Activated CD8-positive, alpha-beta T cell treated with anti-CD3 and anti-CD28 coated beads, Interleukin-2, amount 10 ng/mL, durations not matched to agents 7 days and 5 days (primary cell): ENCODE measurements at regions not wholly inside any gene's neighbourhood (a gene's known extent, or its start where the extent isn't known, plus 50 kb on each side); places are given as distances from the start of the nearest gene placed in this dataset.

Experiments used
- ATAC-seq: fragments of 150-1000 bp; cut with Tn5 transposase; one replicate; pipeline ENCODE4 v1.10.0; 2021; ENCODE audit warnings: moderate library complexity
- CTCF ChIA-PET: fragments of 350-600 bp; sonication (Branson Sonifier 250); formaldehyde crosslinking; loops from one replicate; lab custom pipeline; 2021; ENCODE audit warnings: antibody characterized with exemption; lab: Charles Lee
- POLR2A ChIA-PET: fragments of 350-600 bp; sonication (Branson Sonifier 250); formaldehyde crosslinking; loops from one replicate; lab custom pipeline; 2021; ENCODE audit warnings: antibody characterized with exemption; lab: Charles Lee
- DNase-seq: peaks from one replicate; pipeline ENCODE4 v3.0.0-alpha.2; 2020
- H3K27ac Mint-ChIP-seq: one replicate; pipeline ENCODE4 v1.8.0; 2021; ENCODE audit warnings: mild to moderate bottlenecking, mixed read lengths
- H3K27me3 Mint-ChIP-seq: one replicate; pipeline ENCODE4 v1.8.0; 2021; ENCODE audit warnings: low read depth, mixed read lengths
- H3K36me3 Mint-ChIP-seq: one replicate; pipeline ENCODE4 v1.8.0; 2021; ENCODE audit warnings: low read depth, mixed read lengths
- H3K4me1 Mint-ChIP-seq: one replicate; pipeline ENCODE4 v1.8.0; 2021; ENCODE audit warnings: low read depth, mixed read lengths
- H3K4me3 Mint-ChIP-seq: one replicate; pipeline ENCODE4 v1.8.0; 2021; ENCODE audit warnings: mild to moderate bottlenecking, mixed read lengths
- H3K9me3 Mint-ChIP-seq: one replicate; pipeline ENCODE4 v1.8.0; 2022; ENCODE audit warnings: mixed read lengths; ENCODE audit not compliant: insufficient read depth

GRCh38 chr15:93384886-93385285 is 295.9 kb upstream of the RGMA start:
- Mint-ChIP-seq H3K4me3 (no peak overlapping the region), H3K9me3 (no peaks in the 10 kb centered on the region), H3K36me3 (no peaks in the 10 kb centered on the region), H3K27me3 (no peaks in the 10 kb centered on the region), H3K4me1 (no peaks in the 10 kb centered on the region), H3K27ac (no peak overlapping the region)
- ATAC-seq (no peak), DNase-seq (no peak)
- ChIA-PET CTCF (no interaction called here), POLR2A (interaction anchor here (0.6 kb wide), 1 partner anchor 1000 kb away, joined by 3 read pairs; no protein-coding TSS in a partner anchor)

DNA sequence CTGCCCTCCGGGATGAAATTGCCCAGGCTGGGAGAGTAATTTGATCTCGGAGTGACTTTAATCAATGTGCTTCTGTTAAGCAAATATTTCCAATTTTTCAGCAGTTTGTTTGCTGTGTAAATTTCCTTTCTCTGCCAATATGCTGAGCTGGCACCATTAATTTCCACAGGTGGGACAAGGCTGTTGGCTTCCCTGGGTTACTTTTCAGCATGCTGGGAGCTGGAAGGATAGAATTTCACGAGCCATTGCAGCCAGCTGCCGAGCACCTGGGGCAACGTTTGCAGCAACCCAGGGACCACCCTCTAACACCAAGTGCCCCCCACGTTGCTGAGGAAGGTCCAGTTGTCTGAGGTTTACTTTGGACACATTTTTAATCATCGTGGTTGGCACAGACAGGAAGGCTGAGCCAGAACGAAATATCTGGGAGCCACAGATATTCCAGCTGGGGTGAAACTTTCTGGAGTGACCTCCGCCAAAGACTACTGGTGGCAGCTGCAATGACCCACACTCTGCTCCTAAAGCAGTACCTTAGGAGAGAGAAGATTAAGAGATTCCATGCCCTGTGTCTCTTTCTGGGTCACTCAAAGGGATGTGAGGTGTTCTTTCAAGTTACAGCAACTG is 293.3 kb upstream of the RGMA start:
- no peak for ATAC-seq
- CTCF ChIA-PET: no interaction called here
- H3K27me3 Mint-ChIP-seq: no peaks in the 10 kb centered on the region

DNA sequence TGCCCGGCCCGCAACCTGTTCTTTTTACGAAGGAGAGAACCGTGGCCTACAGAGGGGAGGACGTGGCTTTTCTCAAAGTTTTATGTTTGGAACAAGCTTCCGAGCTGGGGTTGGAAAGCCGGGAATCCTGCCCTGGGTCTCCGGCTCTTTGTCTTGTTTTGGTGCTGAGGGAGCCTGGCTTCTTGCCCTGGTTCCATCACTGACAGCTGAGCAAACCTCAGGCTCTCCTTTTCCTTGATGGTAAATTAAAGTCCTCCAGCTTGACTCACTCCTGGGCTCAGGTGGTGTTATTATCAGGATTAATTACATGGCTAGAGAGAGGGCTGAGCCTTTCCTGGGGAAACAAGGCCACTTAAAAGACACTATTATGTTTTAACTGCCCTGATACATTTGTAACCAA is 289.5 kb upstream of the RGMA start:
- ATAC-seq (no peak), DNase-seq (no peak)
- peaks cover 2% of the 10 kb centered on the region for H3K27me3 Mint-ChIP-seq
- no peak overlapping the region for H3K4me3 Mint-ChIP-seq
- H3K9me3 Mint-ChIP-seq: no peaks in the 10 kb centered on the region
- H3K27ac Mint-ChIP-seq: no peak overlapping the region
- CTCF ChIA-PET: no interaction called here
- H3K4me1 Mint-ChIP-seq: no peaks in the 10 kb centered on the region
- POLR2A ChIA-PET: no interaction called here
- no peaks in the 10 kb centered on the region for H3K36me3 Mint-ChIP-seq

More for the DNA sequence above, 293.3 kb upstream of the RGMA start:
- H3K4me1 Mint-ChIP-seq: no peaks in the 10 kb centered on the region
- POLR2A ChIA-PET: no interaction called here
- no peak overlapping the region for H3K27ac Mint-ChIP-seq
- H3K36me3 Mint-ChIP-seq: no peaks in the 10 kb centered on the region
- no peak for DNase-seq
- H3K4me3 Mint-ChIP-seq: no peak overlapping the region
- no peaks in the 10 kb centered on the region for H3K9me3 Mint-ChIP-seq

GRCh38 chr15:93372865-93373223 is 283.8 kb upstream of the RGMA start:
- Mint-ChIP-seq H3K27ac (no peak overlapping the region), H3K9me3 (no peaks in the 10 kb centered on the region), H3K4me3 (no peak overlapping the region), H3K36me3 (no peaks in the 10 kb centered on the region), H3K4me1 (no peaks in the 10 kb centered on the region), H3K27me3 (peaks cover 2% of the 10 kb centered on the region)
- POLR2A ChIA-PET: no interaction called here
- CTCF ChIA-PET: no interaction called here
- no peak for DNase-seq
- no peak for ATAC-seq

DNA sequence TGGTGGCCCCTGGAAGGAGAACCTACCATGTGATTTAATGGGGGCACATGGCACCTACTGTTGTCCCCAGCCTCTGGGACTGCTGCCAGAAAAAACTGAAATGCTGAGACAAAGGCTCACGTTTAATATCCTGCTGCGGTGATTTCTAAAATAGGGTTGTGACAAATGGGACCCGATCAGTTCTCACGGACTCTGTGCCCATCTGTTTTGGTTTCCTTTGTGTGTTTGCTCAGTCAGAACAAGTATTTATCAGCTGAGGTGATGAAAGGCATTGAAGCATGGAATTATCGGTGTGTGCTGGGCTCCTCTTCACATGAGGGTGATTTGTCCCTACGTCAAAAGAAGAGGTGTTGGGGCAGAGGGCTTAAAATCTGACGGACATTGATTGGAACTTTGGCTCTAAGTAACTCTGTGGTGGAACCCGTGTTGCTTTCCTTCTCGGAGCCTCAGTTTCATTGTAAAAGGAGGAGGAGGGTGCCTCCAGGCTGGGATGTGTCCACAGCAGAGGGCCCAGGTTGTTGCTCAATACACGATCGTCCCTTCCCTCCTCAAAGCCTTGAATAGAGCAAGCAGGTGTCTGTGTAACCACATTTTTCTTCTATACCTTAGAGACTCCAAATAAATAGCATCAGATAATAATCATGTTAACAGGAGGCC is 283.3 kb upstream of the RGMA start:
- no peak overlapping the region for H3K27ac Mint-ChIP-seq
- H3K4me3 Mint-ChIP-seq: no peak overlapping the region
- no peaks in the 10 kb centered on the region for H3K4me1 Mint-ChIP-seq
- H3K9me3 Mint-ChIP-seq: no peaks in the 10 kb centered on the region
- ChIA-PET CTCF (no interaction called here), POLR2A (no interaction called here)
- H3K27me3 Mint-ChIP-seq: peaks cover 2% of the 10 kb centered on the region
- DNase-seq (no peak), ATAC-seq (no peak)
- no peaks in the 10 kb centered on the region for H3K36me3 Mint-ChIP-seq

GRCh38 chr15:93366387-93367100 is 277.5 kb upstream of the RGMA start:
- no peaks in the 10 kb centered on the region for H3K4me1 Mint-ChIP-seq
- CTCF ChIA-PET: no interaction called here
- POLR2A ChIA-PET: no interaction called here

GRCh38 chr15:93362821-93363220 is 273.8 kb upstream of the RGMA start:
- ChIA-PET POLR2A (no interaction called here), CTCF (no interaction called here)
- Mint-ChIP-seq H3K27ac (no peak overlapping the region), H3K27me3 (peaks cover 3% of the 10 kb centered on the region), H3K36me3 (no peaks in the 10 kb centered on the region), H3K9me3 (no peaks in the 10 kb centered on the region), H3K4me3 (no peak overlapping the region), H3K4me1 (no peaks in the 10 kb centered on the region)
- DNase-seq (no peak), ATAC-seq (no peak)

More at GRCh38 chr15:93366387-93367100, 277.5 kb upstream of the RGMA start:
- ATAC-seq: no peak
- Mint-ChIP-seq H3K4me3 (no peak overlapping the region), H3K9me3 (no peaks in the 10 kb centered on the region), H3K36me3 (no peaks in the 10 kb centered on the region), H3K27ac (no peak overlapping the region), H3K27me3 (peaks cover 3% of the 10 kb centered on the region)
- DNase-seq: no peak

DNA sequence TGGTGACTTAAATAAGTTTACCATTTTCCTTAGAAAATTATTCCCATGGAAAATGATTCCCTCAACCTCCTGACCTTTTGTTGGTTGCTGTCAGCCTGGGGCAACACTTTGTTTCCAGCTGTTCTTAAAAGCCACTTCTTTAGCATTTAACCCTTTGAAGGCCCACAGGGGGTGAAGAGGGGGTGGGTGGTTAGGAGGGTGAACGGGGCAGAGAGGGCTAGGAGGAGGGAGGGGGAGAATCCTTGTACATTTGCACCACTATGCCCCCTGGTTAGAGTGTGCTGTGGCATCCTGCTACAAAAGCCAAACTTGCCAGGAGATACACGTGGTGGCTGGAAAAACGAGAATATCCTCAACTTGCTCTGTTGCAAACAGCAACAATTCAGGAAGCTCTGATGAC is 273.2 kb upstream of the RGMA start:
- H3K27ac Mint-ChIP-seq: no peak overlapping the region
- ChIA-PET CTCF (no interaction called here), POLR2A (no interaction called here)
- H3K36me3 Mint-ChIP-seq: no peaks in the 10 kb centered on the region
- DNase-seq: no peak
- H3K27me3 Mint-ChIP-seq: peaks cover 3% of the 10 kb centered on the region
- H3K4me3 Mint-ChIP-seq: no peak overlapping the region
- H3K4me1 Mint-ChIP-seq: no peaks in the 10 kb centered on the region
- H3K9me3 Mint-ChIP-seq: no peaks in the 10 kb centered on the region
- no peak for ATAC-seq

GRCh38 chr15:93361703-93362102 is 272.7 kb upstream of the RGMA start:
- CTCF ChIA-PET: no interaction called here

DNA sequence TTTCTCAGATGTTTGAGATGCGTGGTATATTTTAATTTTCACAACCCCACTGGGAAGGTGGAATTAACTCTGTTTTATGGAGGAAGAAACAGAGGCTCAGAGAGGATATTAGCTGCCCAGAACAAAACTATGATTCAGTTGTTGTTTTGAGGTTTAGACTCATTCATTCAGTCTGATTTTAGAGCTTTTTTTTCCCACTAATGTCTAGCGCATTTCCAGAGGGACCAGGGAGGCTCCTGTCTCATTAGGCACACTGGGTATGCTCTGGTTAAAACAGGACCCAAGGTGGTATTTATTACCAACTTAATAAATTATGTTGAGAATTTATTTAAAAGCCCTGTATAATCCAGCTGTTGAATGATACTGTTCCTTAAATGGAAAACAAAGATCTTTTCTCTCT is 272.0 kb upstream of the RGMA start:
- POLR2A ChIA-PET: no interaction called here
- CTCF ChIA-PET: no interaction called here

More at GRCh38 chr15:93361703-93362102, 272.7 kb upstream of the RGMA start:
- Mint-ChIP-seq H3K9me3 (no peaks in the 10 kb centered on the region), H3K4me3 (no peak overlapping the region), H3K4me1 (no peaks in the 10 kb centered on the region), H3K27me3 (peaks cover 3% of the 10 kb centered on the region), H3K36me3 (no peaks in the 10 kb centered on the region), H3K27ac (no peak overlapping the region)
- POLR2A ChIA-PET: no interaction called here
- no peak for ATAC-seq
- no peak for DNase-seq

DNA sequence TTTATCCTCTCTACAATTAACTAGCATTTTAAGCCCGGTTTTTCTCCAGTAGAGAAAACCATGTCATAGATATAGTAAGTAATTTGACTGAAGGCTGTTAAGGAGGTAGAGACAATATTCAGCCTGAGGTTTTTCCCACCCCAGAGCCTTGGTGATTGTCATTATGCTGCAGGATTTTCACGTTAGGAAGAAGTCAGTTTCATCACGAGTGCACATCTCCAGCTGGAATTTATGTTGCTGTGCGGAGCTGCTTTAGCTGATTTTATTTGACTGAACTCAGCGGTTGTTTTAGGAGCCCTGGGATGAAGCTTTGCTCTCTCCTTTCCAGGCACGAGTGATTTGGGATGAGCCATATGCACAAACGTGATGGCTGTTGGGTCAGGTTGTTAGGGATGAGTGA is 271.3 kb upstream of the RGMA start:
- peaks cover 3% of the 10 kb centered on the region for H3K27me3 Mint-ChIP-seq
- ATAC-seq (no peak), DNase-seq (no peak)
- H3K4me1 Mint-ChIP-seq: no peaks in the 10 kb centered on the region
- POLR2A ChIA-PET: no interaction called here
- no peaks in the 10 kb centered on the region for H3K36me3 Mint-ChIP-seq
- CTCF ChIA-PET: no interaction called here
- no peak overlapping the region for H3K27ac Mint-ChIP-seq
- H3K4me3 Mint-ChIP-seq: no peak overlapping the region
- H3K9me3 Mint-ChIP-seq: no peaks in the 10 kb centered on the region

More for the DNA sequence above, 272.0 kb upstream of the RGMA start:
- Mint-ChIP-seq H3K4me3 (no peak overlapping the region), H3K4me1 (no peaks in the 10 kb centered on the region), H3K9me3 (no peaks in the 10 kb centered on the region), H3K27ac (no peak overlapping the region), H3K27me3 (peaks cover 3% of the 10 kb centered on the region), H3K36me3 (no peaks in the 10 kb centered on the region)
- ATAC-seq: no peak
- DNase-seq: no peak

DNA sequence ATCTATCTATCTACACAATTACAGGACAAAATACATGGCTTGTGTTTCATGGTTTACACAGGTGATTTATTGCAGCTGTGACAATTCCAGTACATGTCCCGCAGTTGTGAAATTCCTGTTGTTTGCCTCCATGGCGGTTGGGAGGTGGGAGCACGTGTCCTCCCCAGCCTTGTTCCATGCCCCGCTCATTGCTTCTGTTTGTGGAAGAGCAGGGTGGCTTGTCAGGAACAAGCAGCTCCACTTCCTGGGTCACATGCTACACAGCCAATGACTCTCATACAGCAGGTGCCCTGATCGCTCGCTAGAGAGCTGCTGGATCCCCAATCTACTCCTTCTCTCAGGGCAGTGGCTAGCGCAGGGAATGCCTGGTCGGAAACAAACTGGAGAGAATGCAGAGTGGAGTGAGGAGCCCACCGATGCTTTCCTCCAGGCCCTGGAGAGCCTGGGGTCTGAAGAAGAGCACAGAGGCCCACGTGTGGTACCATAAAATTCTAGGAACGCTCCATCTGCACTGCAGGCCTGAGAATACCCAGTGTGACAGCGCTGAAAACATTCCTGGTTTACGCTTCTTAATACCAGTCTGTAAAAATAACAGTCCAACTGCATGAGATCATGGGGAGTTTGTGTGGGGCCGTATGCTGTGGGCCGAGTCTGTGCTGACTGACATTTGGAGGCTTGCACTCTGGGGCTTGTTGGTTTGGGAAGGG is 270.6 kb upstream of the RGMA start:
- Mint-ChIP-seq H3K9me3 (no peaks in the 10 kb centered on the region), H3K27me3 (peaks cover 3% of the 10 kb centered on the region), H3K36me3 (no peaks in the 10 kb centered on the region), H3K4me1 (no peaks in the 10 kb centered on the region), H3K4me3 (no peak overlapping the region), H3K27ac (no peak overlapping the region)
- DNase-seq (no peak), ATAC-seq (no peak)
- ChIA-PET CTCF (no interaction called here), POLR2A (no interaction called here)
